Astrocyte (in vitro differentiated cells and primary cell): ENCODE measurements at regions not wholly inside any gene's neighbourhood (a gene's known extent, or its start where the extent isn't known, plus 50 kb on each side); places are given as distances from the start of the nearest gene placed in this dataset.

Experiments
- DNase-seq: peaks from one replicate; pipeline ENCODE4 v3.0.0-alpha.2; 2010; ENCODE audit warnings: low read depth
- FAIRE-seq: peaks from 2 replicates; lab custom pipeline; 2011; peaks lifted over from hg19 to GRCh38; lab: Jason Lieb, UNC
- H2AFZ ChIP-seq: 2 replicates; pipeline ENCODE4 v1.6.0; 2012; ENCODE audit warnings: low read depth, low read length, inconsistent platforms
- H3K27ac ChIP-seq: 2 replicates; pipeline ENCODE4 v1.5.1; 2011; ENCODE audit warnings: low read depth, low read length, inconsistent platforms
- H3K27me3 ChIP-seq: 2 replicates; pipeline ENCODE4 v1.6.0; 2011; ENCODE audit warnings: low read length, inconsistent platforms; ENCODE audit not compliant: insufficient read depth
- H3K36me3 ChIP-seq: 2 replicates; pipeline ENCODE4 v1.5.1; 2011; ENCODE audit warnings: low read length, inconsistent platforms; ENCODE audit not compliant: insufficient read depth
- H3K4me1 ChIP-seq: 2 replicates; pipeline ENCODE4 v1.5.1; 2011; ENCODE audit warnings: low read length, inconsistent platforms; ENCODE audit not compliant: insufficient read depth
- H3K4me2 ChIP-seq: 2 replicates; pipeline ENCODE4 v1.6.0; 2012; ENCODE audit warnings: low read length, inconsistent platforms
- H3K4me3 ChIP-seq: 2 replicates; pipeline ENCODE4 v1.5.1; 2011; ENCODE audit warnings: low read depth, mild to moderate bottlenecking, low read length, inconsistent platforms; ENCODE audit not compliant: insufficient read depth
- H3K79me2 ChIP-seq: 2 replicates; pipeline ENCODE4 v1.6.0; 2012; ENCODE audit warnings: mild to moderate bottlenecking, low read length, inconsistent platforms; ENCODE audit not compliant: insufficient read depth
- H3K9ac ChIP-seq: 2 replicates; pipeline ENCODE4 v1.6.0; 2012; ENCODE audit warnings: mild to moderate bottlenecking, low read length, inconsistent platforms
- H3K9me3 ChIP-seq: 2 replicates; pipeline ENCODE4 v1.5.1; 2012; ENCODE audit warnings: low read depth, mild to moderate bottlenecking, low read length, inconsistent platforms; ENCODE audit not compliant: insufficient read depth
- H4K20me1 ChIP-seq: 2 replicates; pipeline ENCODE4 v1.6.0; 2012; ENCODE audit warnings: low read length, inconsistent platforms; ENCODE audit not compliant: insufficient read depth
- H3K27ac Mint-ChIP-seq: one replicate; pipeline ENCODE4 v1.8.0; 2021; ENCODE audit warnings: mild to moderate bottlenecking, mixed read lengths; ENCODE audit not compliant: unreplicated experiment
- H3K27me3 Mint-ChIP-seq: one replicate; pipeline ENCODE4 v1.8.0; 2021; ENCODE audit warnings: low read depth, mixed read lengths; ENCODE audit not compliant: unreplicated experiment
- H3K36me3 Mint-ChIP-seq: one replicate; pipeline ENCODE4 v1.8.0; 2021; ENCODE audit warnings: low read depth, mixed read lengths; ENCODE audit not compliant: unreplicated experiment
- H3K4me1 Mint-ChIP-seq: one replicate; pipeline ENCODE4 v1.8.0; 2021; ENCODE audit warnings: low read depth, mixed read lengths; ENCODE audit not compliant: unreplicated experiment
- H3K4me3 Mint-ChIP-seq: one replicate; pipeline ENCODE4 v1.8.0; 2021; ENCODE audit warnings: mild to moderate bottlenecking, moderate library complexity, mixed read lengths; ENCODE audit not compliant: unreplicated experiment
- H3K9me3 Mint-ChIP-seq: one replicate; pipeline ENCODE4 v1.8.0; 2021; ENCODE audit warnings: mild to moderate bottlenecking, mixed read lengths; ENCODE audit not compliant: unreplicated experiment
- EZH2 ChIP-seq: IDR thresholded peaks from 2 replicates; pipeline ENCODE4 v1.6.1; 2012; ENCODE audit warnings: mild to moderate bottlenecking, low read length, inconsistent platforms; ENCODE audit not compliant: insufficient read depth
- TF ChIP-seq, protein P1 (sequence below): IDR thresholded peaks from 2 replicates; pipeline ENCODE4 v1.5.1; 2011; ENCODE audit warnings: low read depth, mild to moderate bottlenecking, inconsistent platforms, low read length, moderate library complexity; ENCODE audit not compliant: insufficient read depth

DNA sequence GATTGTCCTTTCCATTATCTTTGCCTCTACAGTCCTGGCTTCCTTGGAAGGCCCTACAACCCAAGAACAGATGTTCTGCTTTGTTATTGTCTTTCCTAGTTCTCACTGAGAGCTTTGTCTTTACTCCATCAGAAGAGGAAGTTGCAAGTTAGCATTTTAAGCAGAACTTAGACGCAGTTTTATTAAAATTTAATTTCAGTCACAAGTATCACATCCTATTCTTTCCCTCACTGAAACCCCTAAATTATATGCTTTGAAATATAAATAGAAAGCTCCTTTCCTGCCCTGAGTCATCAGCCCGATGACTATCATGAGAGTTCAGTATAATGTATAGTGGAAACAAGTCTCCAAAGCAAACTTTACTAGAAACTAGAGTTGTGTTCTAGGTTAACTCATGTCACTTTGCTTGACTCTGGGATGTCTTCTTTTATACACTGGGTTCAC, 291.2 kb upstream of the RBMS3 start:
- H3K27me3 ChIP-seq = no peaks in the 10 kb centered on the region
- Mint-ChIP-seq H3K27me3 (no peaks in the 10 kb centered on the region), H3K4me3 (no peak overlapping the region), H3K36me3 (no peaks in the 10 kb centered on the region), H3K4me1 (no peaks in the 10 kb centered on the region), H3K27ac (no peak overlapping the region), H3K9me3 (no peaks in the 10 kb centered on the region)
- no peak overlapping the region for H3K27ac ChIP-seq
- TF ChIP-seq, protein P1, sequence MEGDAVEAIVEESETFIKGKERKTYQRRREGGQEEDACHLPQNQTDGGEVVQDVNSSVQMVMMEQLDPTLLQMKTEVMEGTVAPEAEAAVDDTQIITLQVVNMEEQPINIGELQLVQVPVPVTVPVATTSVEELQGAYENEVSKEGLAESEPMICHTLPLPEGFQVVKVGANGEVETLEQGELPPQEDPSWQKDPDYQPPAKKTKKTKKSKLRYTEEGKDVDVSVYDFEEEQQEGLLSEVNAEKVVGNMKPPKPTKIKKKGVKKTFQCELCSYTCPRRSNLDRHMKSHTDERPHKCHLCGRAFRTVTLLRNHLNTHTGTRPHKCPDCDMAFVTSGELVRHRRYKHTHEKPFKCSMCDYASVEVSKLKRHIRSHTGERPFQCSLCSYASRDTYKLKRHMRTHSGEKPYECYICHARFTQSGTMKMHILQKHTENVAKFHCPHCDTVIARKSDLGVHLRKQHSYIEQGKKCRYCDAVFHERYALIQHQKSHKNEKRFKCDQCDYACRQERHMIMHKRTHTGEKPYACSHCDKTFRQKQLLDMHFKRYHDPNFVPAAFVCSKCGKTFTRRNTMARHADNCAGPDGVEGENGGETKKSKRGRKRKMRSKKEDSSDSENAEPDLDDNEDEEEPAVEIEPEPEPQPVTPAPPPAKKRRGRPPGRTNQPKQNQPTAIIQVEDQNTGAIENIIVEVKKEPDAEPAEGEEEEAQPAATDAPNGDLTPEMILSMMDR = no peak
- TF ChIP-seq EZH2 = no peak
- DNase-seq (no peak), FAIRE-seq (no peak)
- H2AFZ ChIP-seq = peak overlapping the region; percentile 29
- H3K4me2 ChIP-seq = no peak overlapping the region
- no peak overlapping the region for H3K4me3 ChIP-seq
- no peaks in the 10 kb centered on the region for H3K9me3 ChIP-seq
- no peaks in the 10 kb centered on the region for H3K36me3 ChIP-seq
- H3K9ac ChIP-seq = no peak overlapping the region
- H3K79me2 ChIP-seq = no peaks in the 10 kb centered on the region
- H3K4me1 ChIP-seq = no peaks in the 10 kb centered on the region
- H4K20me1 ChIP-seq = no peaks in the 10 kb centered on the region

GRCh38 chr3:28994161-28994905, 286.5 kb upstream of the RBMS3 start:
- H3K36me3 Mint-ChIP-seq = no peaks in the 10 kb centered on the region
- no peak for FAIRE-seq
- H3K27ac Mint-ChIP-seq = no peak overlapping the region

More at GRCh38 chr3:28994161-28994905, 286.5 kb upstream of the RBMS3 start:
- Histone ChIP-seq H2AFZ (no peak overlapping the region), H3K4me2 (no peak overlapping the region), H3K9ac (no peak overlapping the region), H3K27me3 (no peaks in the 10 kb centered on the region), H3K9me3 (no peaks in the 10 kb centered on the region), H3K4me1 (no peaks in the 10 kb centered on the region), H3K4me3 (no peak overlapping the region), H3K36me3 (no peaks in the 10 kb centered on the region), H3K79me2 (no peaks in the 10 kb centered on the region), H3K27ac (no peak overlapping the region), H4K20me1 (no peaks in the 10 kb centered on the region)
- TF ChIP-seq, protein P1 = no peak
- TF ChIP-seq EZH2 = no peak
- no peak overlapping the region for H3K4me3 Mint-ChIP-seq
- no peak for DNase-seq
- peaks cover 3% of the 10 kb centered on the region for H3K9me3 Mint-ChIP-seq
- no peaks in the 10 kb centered on the region for H3K27me3 Mint-ChIP-seq
- no peaks in the 10 kb centered on the region for H3K4me1 Mint-ChIP-seq
